H1 (cell line): ENCODE measurements at regions not wholly inside any gene's neighbourhood (a gene's known extent, or its start where the extent isn't known, plus 50 kb on each side); places are given as distances from the start of the nearest gene placed in this dataset.

Experiments used
- CTCF ChIA-PET: fragments of 300-600 bp; sonication (Branson Sonifier 250); formaldehyde crosslinking; loops from one replicate; lab custom pipeline; 2021; ENCODE audit not compliant: partially characterized antibody; lab: Charles Lee
- POLR2A ChIA-PET: fragments of 300-600 bp; sonication (Branson Sonifier 250); formaldehyde crosslinking; loops from one replicate; lab custom pipeline; 2021; ENCODE audit warnings: inconsistent platforms; ENCODE audit not compliant: partially characterized antibody; lab: Charles Lee
- DNase-seq, 2 experiments: peaks; one replicate each; pipeline versions ENCODE4 v3.0.0 to v3.0.0-alpha.2; 2010 to 2022; ENCODE audit warnings: low spot score in 2 of 2, low read depth in 1 of 2, mixed read lengths in 1 of 2
- FAIRE-seq: peaks from 2 replicates; lab custom pipeline; 2011; peaks lifted over from hg19 to GRCh38; lab: Jason Lieb, UNC
- H2AFZ ChIP-seq: 2 replicates; pipeline ENCODE4 v1.8.1; 2012; ENCODE audit warnings: low read length, inconsistent platforms
- H2AK5ac ChIP-seq: 2 replicates; pipeline ENCODE4 v1.6.1; 2013; ENCODE audit warnings: low read depth, low read length
- H2BK120ac ChIP-seq: replicated peaks from 2 replicates; pipeline ENCODE3; 2013; ENCODE audit warnings: low read depth, low read length, inconsistent platforms
- H2BK12ac ChIP-seq: 2 replicates; pipeline ENCODE4 v1.6.1; 2013; ENCODE audit warnings: low read depth, low read length
- H2BK15ac ChIP-seq: 2 replicates; pipeline ENCODE4 v1.6.1; 2013; ENCODE audit warnings: low read length
- H2BK20ac ChIP-seq: 2 replicates; pipeline ENCODE4 v1.6.1; 2013; ENCODE audit warnings: low read length
- H2BK5ac ChIP-seq: 2 replicates; pipeline ENCODE4 v1.6.1; 2013; ENCODE audit warnings: low read depth, low read length
- H3K14ac ChIP-seq: 2 replicates; pipeline ENCODE4 v1.6.1; 2013; ENCODE audit warnings: inconsistent platforms; ENCODE audit not compliant: insufficient read length
- H3K18ac ChIP-seq: 2 replicates; pipeline ENCODE4 v1.6.1; 2013; ENCODE audit warnings: low read length; ENCODE audit errors: extremely low read depth
- H3K23ac ChIP-seq: 2 replicates; pipeline ENCODE4 v1.6.1; 2013; ENCODE audit warnings: inconsistent platforms; ENCODE audit not compliant: insufficient read length
- H3K23me2 ChIP-seq: 2 replicates; pipeline ENCODE4 v1.6.1; 2013; ENCODE audit warnings: low read depth, low read length
- H3K27ac ChIP-seq: 2 replicates; pipeline ENCODE4 v1.6.1; 2011; ENCODE audit warnings: low read depth, low read length, inconsistent platforms
- H3K27me3 ChIP-seq, 4 experiments: replicated peaks in 1 of 4; 1 replicate in 1 of 4; 2 replicates in 3 of 4; pipeline versions ENCODE4 v1.6.1 to v1.8.1; 2011 to 2013; ENCODE audit warnings: low read length in 3 of 4, mild to moderate bottlenecking in 3 of 4, inconsistent platforms in 2 of 4, mixed read lengths in 2 of 4, moderate library complexity in 1 of 4; ENCODE audit not compliant: control insufficient read depth in 3 of 4, insufficient read depth in 3 of 4; ENCODE audit errors: extremely low read depth in 1 of 4
- H3K36me3 ChIP-seq, 4 experiments: 2 replicates each; pipeline versions ENCODE4 v1.6.1 to v1.8.1; 2011 to 2013; ENCODE audit warnings: mild to moderate bottlenecking in 4 of 4, low read length in 3 of 4, moderate library complexity in 2 of 4, control low read depth in 1 of 4, inconsistent platforms in 1 of 4; ENCODE audit not compliant: insufficient read depth in 4 of 4, control insufficient read depth in 2 of 4
- H3K4ac ChIP-seq: replicated peaks from 2 replicates; pipeline ENCODE3; 2013; ENCODE audit warnings: low read length, low read depth, mixed read lengths, inconsistent platforms; ENCODE audit not compliant: insufficient read length
- H3K4me1 ChIP-seq, 4 experiments: replicated peaks in 1 of 4; 1 replicate in 1 of 4; 2 replicates in 3 of 4; pipeline versions ENCODE4 v1.6.1 to v1.8.1; 2011 to 2013; ENCODE audit warnings: low read length in 3 of 4, inconsistent platforms in 2 of 4, mixed read lengths in 1 of 4; ENCODE audit not compliant: insufficient read depth in 4 of 4, control insufficient read depth in 3 of 4
- H3K4me2 ChIP-seq, 2 experiments: 2 replicates each; pipeline versions ENCODE4 v1.6.1 to v1.8.1; 2011 to 2013; ENCODE audit warnings: low read depth in 2 of 2, low read length in 2 of 2, control low read depth in 1 of 2, inconsistent platforms in 1 of 2, mild to moderate bottlenecking in 1 of 2; ENCODE audit not compliant: insufficient read depth in 1 of 2
- H3K4me3 ChIP-seq, 4 experiments: fragments of 200-600, 300-600 bp in 1 of 4; sonication (generic), shearing (Covaris generic), sonication (Bioruptor Twin) in 1 of 4; 2 replicates each; pipeline versions ENCODE4 v1.5.1 to v1.8.1; 2011 to 2016; ENCODE audit warnings: low read length in 4 of 4, low read depth in 3 of 4, control low read depth in 2 of 4, inconsistent platforms in 2 of 4, mild to moderate bottlenecking in 2 of 4, mixed read lengths in 1 of 4, moderate library complexity in 1 of 4; ENCODE audit not compliant: insufficient read depth in 2 of 4; ENCODE audit errors: extremely low read depth in 1 of 4
- H3K56ac ChIP-seq: replicated peaks from 2 replicates; pipeline ENCODE3; 2013; ENCODE audit warnings: low read depth, mild to moderate bottlenecking, mixed read lengths, low read length, inconsistent platforms; ENCODE audit not compliant: insufficient read length
- H3K79me1 ChIP-seq: 2 replicates; pipeline ENCODE4 v1.6.1; 2013; ENCODE audit warnings: low read depth, low read length, control low read depth
- H3K79me2 ChIP-seq, 2 experiments: 2 replicates each; pipeline versions ENCODE4 v1.6.1 to v1.8.1; 2012 to 2013; ENCODE audit warnings: low read length in 2 of 2, mild to moderate bottlenecking in 2 of 2, inconsistent platforms in 1 of 2; ENCODE audit not compliant: insufficient read depth in 2 of 2, control insufficient read depth in 1 of 2
- H3K9ac ChIP-seq, 4 experiments: replicated peaks in 1 of 4; 1 replicate in 1 of 4; 2 replicates in 3 of 4; pipeline versions ENCODE4 v1.6.1 to v1.8.1; 2011 to 2013; ENCODE audit warnings: low read depth in 3 of 4, low read length in 3 of 4, control low read depth in 2 of 4, mild to moderate bottlenecking in 2 of 4, moderate library complexity in 2 of 4, inconsistent platforms in 1 of 4; ENCODE audit errors: extremely low read depth in 1 of 4
- H3K9me3 ChIP-seq, 2 experiments: 2 replicates each; pipeline versions ENCODE4 v1.6.1 to v1.8.1; 2012 to 2013; ENCODE audit warnings: mild to moderate bottlenecking in 2 of 2, moderate library complexity in 2 of 2, control low read depth in 1 of 2, inconsistent platforms in 1 of 2, low read depth in 1 of 2, low read length in 1 of 2, mixed read lengths in 1 of 2; ENCODE audit not compliant: insufficient read depth in 2 of 2
- H4K20me1 ChIP-seq, 2 experiments: replicated peaks in 1 of 2; 2 replicates each; pipeline versions ENCODE3 to v1.8.1; 2011 to 2013; ENCODE audit warnings: inconsistent platforms in 2 of 2, low read length in 2 of 2, mild to moderate bottlenecking in 1 of 2; ENCODE audit not compliant: insufficient read depth in 2 of 2, control insufficient read depth in 1 of 2
- H4K5ac ChIP-seq: 2 replicates; pipeline ENCODE4 v1.6.1; 2013; ENCODE audit warnings: low read length, low read depth, mixed read lengths, inconsistent platforms; ENCODE audit not compliant: insufficient read length
- H4K8ac ChIP-seq: 2 replicates; pipeline ENCODE4 v1.8.0; 2013; ENCODE audit warnings: mild to moderate bottlenecking, moderate library complexity, low read length, inconsistent platforms; ENCODE audit not compliant: insufficient read depth; ENCODE audit errors: extremely low read depth
- H4K91ac ChIP-seq: replicated peaks from 2 replicates; pipeline ENCODE3; 2013; ENCODE audit warnings: low read length, mixed read lengths, inconsistent platforms; ENCODE audit not compliant: insufficient read length
- CBX5 ChIP-seq: fragments of 300-800, 300-1000 bp; sonication (generic); IDR thresholded peaks from 2 replicates; pipeline ENCODE4 v1.7.1; 2016; ENCODE audit warnings: antibody characterized with exemption, low read length, low read depth
- CBX8 ChIP-seq: fragments of 300-800, 300-1000 bp; sonication (generic); IDR thresholded peaks from 2 replicates; pipeline ENCODE4 v1.7.1; 2016; ENCODE audit warnings: low read depth, low read length, borderline replicate concordance
- CEBPB ChIP-seq: IDR thresholded peaks from 2 replicates; pipeline ENCODE4 v1.6.1; 2012; ENCODE audit warnings: low read depth, low read length
- EZH2 ChIP-seq: fragments of 200-600 bp; sonication (generic); IDR thresholded peaks from 2 replicates; pipeline ENCODE4 v1.7.1; 2012; ENCODE audit warnings: low read depth, mild to moderate bottlenecking, moderate library complexity, low read length, inconsistent platforms; ENCODE audit not compliant: severe bottlenecking
- KDM5A ChIP-seq: fragments of 200-600 bp; IDR thresholded peaks from 2 replicates; pipeline ENCODE4 v1.7.1; 2012; ENCODE audit warnings: mild to moderate bottlenecking, low read length, inconsistent platforms, mixed read lengths
- RNF2 ChIP-seq: fragments of 200-900, 300-1000 bp; sonication (generic); IDR thresholded peaks from 2 replicates; pipeline ENCODE4 v1.7.1; 2016; ENCODE audit warnings: borderline replicate concordance, low read depth, mild to moderate bottlenecking, antibody characterized with exemption, low read length; ENCODE audit not compliant: poor library complexity, severe bottlenecking; ENCODE audit errors: missing control alignments
- SP1 ChIP-seq: IDR thresholded peaks from 2 replicates; pipeline ENCODE4 v1.6.1; 2011; ENCODE audit warnings: low read depth, low read length
- SRF ChIP-seq: IDR thresholded peaks from 2 replicates; pipeline ENCODE4 v1.6.1; 2011; ENCODE audit warnings: mild to moderate bottlenecking, low read depth, low read length, moderate library complexity
- SUZ12 ChIP-seq: fragments of 200-600 bp; sonication (generic); IDR thresholded peaks from 2 replicates; pipeline ENCODE4 v1.6.1; 2012; ENCODE audit warnings: mild to moderate bottlenecking, inconsistent platforms, low read length, moderate library complexity, mixed read lengths
- TAF1 ChIP-seq: IDR thresholded peaks from 2 replicates; pipeline ENCODE4 v1.6.1; 2011; ENCODE audit warnings: mild to moderate bottlenecking, low read depth, low read length
- WGBS, 2 experiments: shearing (Covaris generic) in 1 of 2; methylation state at CpG; one replicate each; pipeline versions ENCODE4 v1.1.6 to v1.1.7; 2013 to 2015; ENCODE audit warnings: low lambda C conversion rate in 2 of 2, mixed read lengths in 2 of 2, inconsistent platforms in 1 of 2, low coverage in 1 of 2, missing lambda C conversion rate in 1 of 2; ENCODE audit not compliant: insufficient replicate concordance in 2 of 2, insufficient coverage in 1 of 2, insufficient read length in 1 of 2; ENCODE audit errors: extremely low coverage in 1 of 2, missing lambda C conversion rate in 1 of 2; 5-methylcytosine and 5-hydroxymethylcytosine counted together
- TF ChIP-seq, protein P1 (sequence below), 3 experiments: IDR thresholded peaks; 1 replicate in 2 of 3; 2 replicates in 1 of 3; pipeline versions ENCODE4 v1.5.1 to v1.6.1; 2011; ENCODE audit warnings: low read length in 3 of 3, mild to moderate bottlenecking in 3 of 3, inconsistent platforms in 2 of 3, low read depth in 1 of 3, moderate library complexity in 1 of 3; ENCODE audit not compliant: insufficient read depth in 1 of 3; ENCODE audit errors: control extremely low read depth in 1 of 3
- TF ChIP-seq, protein P2 (sequence below): IDR thresholded peaks from 2 replicates; pipeline ENCODE4 v1.6.1; 2012; ENCODE audit warnings: inconsistent platforms

GRCh38 chr11:15780382-15780781, 576.0 kb downstream of the SOX6 start:
- H2BK5ac ChIP-seq = no peak overlapping the region
- no peak overlapping the region for H3K14ac ChIP-seq
- no peak for TF ChIP-seq EZH2
- TF ChIP-seq, protein P1, sequence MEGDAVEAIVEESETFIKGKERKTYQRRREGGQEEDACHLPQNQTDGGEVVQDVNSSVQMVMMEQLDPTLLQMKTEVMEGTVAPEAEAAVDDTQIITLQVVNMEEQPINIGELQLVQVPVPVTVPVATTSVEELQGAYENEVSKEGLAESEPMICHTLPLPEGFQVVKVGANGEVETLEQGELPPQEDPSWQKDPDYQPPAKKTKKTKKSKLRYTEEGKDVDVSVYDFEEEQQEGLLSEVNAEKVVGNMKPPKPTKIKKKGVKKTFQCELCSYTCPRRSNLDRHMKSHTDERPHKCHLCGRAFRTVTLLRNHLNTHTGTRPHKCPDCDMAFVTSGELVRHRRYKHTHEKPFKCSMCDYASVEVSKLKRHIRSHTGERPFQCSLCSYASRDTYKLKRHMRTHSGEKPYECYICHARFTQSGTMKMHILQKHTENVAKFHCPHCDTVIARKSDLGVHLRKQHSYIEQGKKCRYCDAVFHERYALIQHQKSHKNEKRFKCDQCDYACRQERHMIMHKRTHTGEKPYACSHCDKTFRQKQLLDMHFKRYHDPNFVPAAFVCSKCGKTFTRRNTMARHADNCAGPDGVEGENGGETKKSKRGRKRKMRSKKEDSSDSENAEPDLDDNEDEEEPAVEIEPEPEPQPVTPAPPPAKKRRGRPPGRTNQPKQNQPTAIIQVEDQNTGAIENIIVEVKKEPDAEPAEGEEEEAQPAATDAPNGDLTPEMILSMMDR (IDR thresholded peaks at IDR 0.05; ENCODE audit: control extremely low read depth in 1 of 3, insufficient read depth in 1 of 3, low read depth in 1 of 3, low read length in 3 of 3) = no peak
- TF ChIP-seq, protein P2, sequence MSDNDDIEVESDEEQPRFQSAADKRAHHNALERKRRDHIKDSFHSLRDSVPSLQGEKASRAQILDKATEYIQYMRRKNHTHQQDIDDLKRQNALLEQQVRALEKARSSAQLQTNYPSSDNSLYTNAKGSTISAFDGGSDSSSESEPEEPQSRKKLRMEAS = no peak
- no peak for TF ChIP-seq KDM5A
- TF ChIP-seq RNF2 = no peak
- no peak for TF ChIP-seq SP1
- no peak for TF ChIP-seq CEBPB
- TF ChIP-seq CBX8 = no peak
- TF ChIP-seq CBX5 = no peak
- no peak for TF ChIP-seq TAF1
- no peak for TF ChIP-seq SUZ12
- no peak for TF ChIP-seq SRF

More at GRCh38 chr11:15780382-15780781, 576.0 kb downstream of the SOX6 start:
- H3K56ac ChIP-seq = no peak overlapping the region
- H4K20me1 ChIP-seq = no peaks in the 10 kb centered on the region
- H3K79me1 ChIP-seq = no peaks in the 10 kb centered on the region
- H3K9me3 ChIP-seq = no peaks in the 10 kb centered on the region
- no peak for FAIRE-seq
- ChIA-PET POLR2A (no interaction called here), CTCF (interaction anchor here (1.0 to 4.2 kb wide), 5 partner anchors 8 to 124 kb away, joined by 3 to 33 read pairs (median 5); no protein-coding TSS in a partner anchor)
- no peak overlapping the region for H2BK15ac ChIP-seq
- H3K9ac ChIP-seq = no peak overlapping the region
- no peak overlapping the region for H3K27ac ChIP-seq
- no peak overlapping the region for H3K4ac ChIP-seq
- no peak overlapping the region for H2AK5ac ChIP-seq
- H3K23me2 ChIP-seq = no peaks in the 10 kb centered on the region
- no peak overlapping the region for H3K18ac ChIP-seq
- H2BK12ac ChIP-seq = no peak overlapping the region
- H3K23ac ChIP-seq = no peak overlapping the region
- no peak overlapping the region for H2BK20ac ChIP-seq
- no peak overlapping the region for H2BK120ac ChIP-seq
- H3K27me3 ChIP-seq = no peaks in the 10 kb centered on the region
- no peak for DNase-seq
- H3K4me2 ChIP-seq = no peak overlapping the region
- H3K79me2 ChIP-seq = no peaks in the 10 kb centered on the region
- no peaks in the 10 kb centered on the region for H3K36me3 ChIP-seq
- H4K8ac ChIP-seq = no peak overlapping the region; the same call in 1 of the 2 replicates
- 76% methylated on average over 5 of the region's 5 CpGs; no CpG with 5 or more reads in 1 of the 2 experiments for WGBS, 2 experiments
- H2AFZ ChIP-seq = no peak overlapping the region
- no peak overlapping the region for H4K91ac ChIP-seq
- peaks cover 0 to 4% (median 0%) of the 10 kb centered on the region in 4 experiments; a peak in 2 of 7 replicates for H3K4me1 ChIP-seq
- H4K5ac ChIP-seq = no peak overlapping the region
- no peak overlapping the region for H3K4me3 ChIP-seq
